ENCODE measurements at regions not wholly inside any gene's neighbourhood (a gene's known extent, or its start where the extent isn't known, plus 50 kb on each side); places are given as distances from the start of the nearest gene placed in this dataset.
"Not testable (repeated sequence)": the region's sequence is repeated elsewhere in the genome, so short reads cannot be mapped to it uniquely, and the experiment has no call there.

DNA sequence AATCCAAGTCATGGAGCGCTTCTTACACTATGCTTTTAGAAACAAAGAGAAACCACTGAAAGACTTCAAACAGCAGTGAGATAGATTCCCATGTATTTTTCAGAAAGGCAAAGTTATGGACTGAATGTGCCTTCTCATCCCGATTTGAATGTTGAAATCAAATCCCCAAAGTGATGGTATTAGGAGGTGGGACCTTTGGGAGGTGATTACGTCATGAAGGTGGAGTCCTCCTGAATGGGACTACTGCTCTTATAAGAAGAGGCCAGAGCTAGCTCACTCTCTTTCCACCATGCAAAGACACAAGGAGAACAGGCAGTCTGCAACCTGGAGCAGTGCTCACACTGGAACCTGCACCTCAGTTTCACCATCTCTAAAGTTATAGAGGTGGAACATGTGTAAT is 1279.8 kb downstream of the GATA3 start:
- no peak for DNase-seq (ENCODE audit: low read depth in 2 of 2)

DNA sequence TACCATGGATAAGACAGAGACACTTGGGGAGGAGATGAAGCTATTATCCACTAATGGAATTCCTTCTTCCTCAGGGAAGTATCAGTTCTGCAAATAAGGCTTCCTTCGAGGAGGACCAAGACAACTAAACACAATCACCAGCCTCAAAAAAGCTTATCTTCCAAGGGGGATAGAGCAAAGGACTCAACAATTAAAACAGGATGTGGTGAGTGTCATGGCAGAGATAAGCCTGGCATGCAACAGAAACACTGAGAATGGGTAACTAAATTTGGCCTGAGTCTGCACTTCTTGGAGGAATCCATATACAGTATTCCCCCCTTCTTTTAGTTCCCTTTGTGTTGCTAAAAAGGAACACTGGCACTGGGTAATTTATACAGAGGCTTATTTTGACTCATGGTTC is 1285.2 kb downstream of the GATA3 start:
- DNase-seq (ENCODE audit: low read depth in 2 of 2), result no peak

DNA sequence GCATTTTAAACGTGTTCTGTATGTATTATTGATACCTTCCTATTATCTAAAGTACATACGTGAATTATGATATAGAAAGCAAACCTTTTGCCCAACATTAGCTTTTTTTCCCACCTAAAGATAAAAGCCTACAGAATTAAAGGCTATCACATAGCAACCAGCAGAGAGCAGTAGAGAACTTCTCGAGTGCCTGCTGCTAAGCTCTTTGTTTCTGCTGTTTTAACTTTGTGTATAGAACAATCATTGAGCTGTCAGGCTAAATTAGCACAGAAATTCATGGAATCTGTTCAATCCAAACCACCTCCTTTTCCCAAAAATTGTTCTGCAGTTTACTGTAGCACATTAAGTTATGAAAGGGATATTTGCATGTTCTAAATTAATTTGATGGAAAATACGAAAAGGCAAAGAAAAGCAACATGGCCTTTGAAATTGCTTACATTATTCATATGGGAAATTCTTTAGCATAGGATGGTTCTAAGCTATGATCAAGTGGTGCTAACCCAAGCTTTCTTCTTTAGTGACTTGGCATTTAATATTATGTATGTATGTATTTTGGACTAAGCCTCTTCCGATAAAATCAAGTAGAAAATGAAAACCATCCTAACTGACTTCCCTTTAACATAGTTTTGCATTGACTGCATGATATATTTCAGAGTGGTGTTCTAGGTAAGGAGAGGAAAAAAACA is 1288.5 kb downstream of the GATA3 start:
- DNase-seq (ENCODE audit: low read depth in 2 of 2), result no peak

- not testable (repeated sequence) for DNase-seq (ENCODE audit: low read depth in 2 of 2)
Observed at GRCh38 chr10:9347933-9348332, 1293.4 kb downstream of the GATA3 start.

GRCh38 chr10:9357471-9357870 is 1303.0 kb downstream of the GATA3 start:
- DNase-seq (ENCODE audit: low read depth in 2 of 2), result no peak

DNA sequence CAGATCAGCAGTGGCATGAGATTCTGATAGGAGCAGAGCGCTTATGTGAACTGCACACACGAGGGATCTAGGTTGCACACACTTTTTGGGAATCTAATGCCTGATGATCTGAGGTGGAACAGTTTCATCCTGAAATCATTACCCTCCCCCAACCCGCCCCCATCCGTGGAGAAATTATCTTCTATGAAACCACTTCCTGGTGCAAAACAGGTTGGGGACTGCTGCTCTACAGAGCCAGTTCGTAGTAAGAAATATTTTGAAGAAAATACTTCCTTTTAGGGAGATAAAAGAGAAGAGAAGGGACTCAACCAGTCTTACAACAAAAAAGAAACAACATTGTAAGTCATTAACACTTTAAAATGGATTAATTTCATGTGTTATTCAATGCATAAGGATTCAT is 1308.2 kb downstream of the GATA3 start:
- no peak for DNase-seq (ENCODE audit: low read depth in 2 of 2)

- DNase-seq (ENCODE audit: low read depth in 2 of 2), result no peak
Observed at GRCh38 chr10:9379183-9379582, 1324.7 kb downstream of the GATA3 start.

- no peak for DNase-seq (ENCODE audit: low read depth in 2 of 2)
Observed at GRCh38 chr10:9381733-9382532, 1327.4 kb downstream of the GATA3 start.

DNA sequence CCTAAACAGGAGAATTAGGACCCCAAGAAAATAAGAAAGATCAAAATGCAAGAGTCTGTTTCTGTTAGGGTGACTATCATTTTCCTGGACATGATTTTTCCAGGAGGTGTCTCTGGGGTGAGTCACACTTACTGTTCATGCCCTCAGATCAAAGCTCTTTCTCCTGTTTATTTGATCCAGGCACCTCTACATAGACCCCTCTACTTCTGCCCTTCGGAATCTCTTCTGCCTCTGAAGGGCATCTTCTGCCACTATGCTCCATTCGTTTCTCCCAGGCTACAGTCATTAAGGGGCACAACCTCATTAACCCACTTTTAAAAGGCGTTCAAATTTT is 1328.0 kb downstream of the GATA3 start:
- DNase-seq (ENCODE audit: low read depth in 2 of 2), result no peak

DNA sequence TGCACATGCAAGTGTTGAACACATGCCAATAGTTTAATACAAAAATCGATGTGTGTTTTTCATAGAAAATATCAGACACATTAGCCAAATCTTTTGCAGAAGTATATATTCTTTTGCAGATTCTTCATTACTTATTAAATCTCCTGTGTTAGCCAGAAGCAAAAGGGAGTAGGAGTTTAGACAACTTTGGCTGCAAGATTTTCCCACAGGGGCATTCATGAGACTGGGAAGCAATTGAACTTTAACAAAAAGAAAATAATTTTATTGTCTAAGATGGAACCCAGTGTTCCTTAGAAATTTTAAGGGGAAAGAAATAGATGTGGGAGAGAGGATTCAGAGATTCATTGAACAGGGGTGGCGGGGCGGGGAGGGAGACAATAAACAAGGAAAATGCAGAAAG is 1336.0 kb downstream of the GATA3 start:
- DNase-seq (ENCODE audit: low read depth in 2 of 2), result no peak

- DNase-seq (ENCODE audit: low read depth in 2 of 2), result no peak
Observed at GRCh38 chr10:9399275-9399983, 1344.9 kb downstream of the GATA3 start.

- not testable (repeated sequence) for DNase-seq (ENCODE audit: low read depth in 2 of 2)
Observed at GRCh38 chr10:9402067-9402466, 1347.6 kb downstream of the GATA3 start.

GRCh38 chr10:9402507-9403195 is 1348.2 kb downstream of the GATA3 start:
- not testable (repeated sequence) for DNase-seq (ENCODE audit: low read depth in 2 of 2)

- DNase-seq (ENCODE audit: low read depth in 2 of 2), result not testable (repeated sequence)
Observed at GRCh38 chr10:9407201-9407600, 1352.7 kb downstream of the GATA3 start.

DNA sequence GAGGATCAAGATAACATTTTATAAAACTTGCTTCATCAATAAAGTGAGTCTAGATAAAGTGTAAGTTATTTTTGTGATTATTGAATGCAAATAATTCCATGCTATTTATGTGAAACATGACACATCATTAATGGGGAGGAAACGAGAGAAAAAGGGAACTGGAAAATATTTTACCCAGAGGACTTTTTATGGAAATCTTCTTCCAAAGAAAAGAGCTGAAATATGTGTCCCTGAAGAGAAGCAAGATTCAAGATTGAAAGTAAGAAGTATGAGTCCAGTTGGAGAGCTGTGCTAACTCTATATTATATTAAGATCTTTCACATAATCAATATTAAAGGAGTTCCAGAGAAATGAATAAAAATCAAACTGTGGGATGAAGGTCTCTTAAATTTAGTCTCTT is 1361.8 kb downstream of the GATA3 start:
- DNase-seq (ENCODE audit: low read depth in 2 of 2), result no peak

- DNase-seq (ENCODE audit: low read depth in 2 of 2), result no peak
Observed at GRCh38 chr10:9419757-9420156, 1365.3 kb downstream of the GATA3 start.

GRCh38 chr10:9427209-9427608 is 1372.7 kb downstream of the GATA3 start:
- DNase-seq (ENCODE audit: low read depth in 2 of 2), result no peak

DNA sequence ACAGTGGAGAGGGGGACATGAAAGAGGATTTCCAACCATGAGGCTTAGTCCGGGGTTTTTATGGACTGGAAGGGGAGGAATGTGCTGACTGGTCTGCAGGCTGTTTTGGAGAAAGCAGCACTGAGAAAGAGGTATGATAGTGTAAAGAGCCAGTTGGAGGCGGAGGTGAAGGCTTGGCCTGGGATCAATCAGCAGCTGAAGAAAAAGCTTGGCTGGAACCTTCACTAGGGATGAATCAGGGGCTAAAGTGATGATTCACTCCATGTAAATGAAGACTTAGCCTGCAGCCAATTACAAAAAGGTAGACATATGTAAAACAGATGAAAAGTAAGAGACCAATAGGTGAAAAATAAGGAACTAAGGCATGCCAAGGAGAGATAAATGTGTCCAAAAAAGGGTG is 1382.6 kb downstream of the GATA3 start:
- DNase-seq (ENCODE audit: low read depth in 2 of 2), result no peak

DNA sequence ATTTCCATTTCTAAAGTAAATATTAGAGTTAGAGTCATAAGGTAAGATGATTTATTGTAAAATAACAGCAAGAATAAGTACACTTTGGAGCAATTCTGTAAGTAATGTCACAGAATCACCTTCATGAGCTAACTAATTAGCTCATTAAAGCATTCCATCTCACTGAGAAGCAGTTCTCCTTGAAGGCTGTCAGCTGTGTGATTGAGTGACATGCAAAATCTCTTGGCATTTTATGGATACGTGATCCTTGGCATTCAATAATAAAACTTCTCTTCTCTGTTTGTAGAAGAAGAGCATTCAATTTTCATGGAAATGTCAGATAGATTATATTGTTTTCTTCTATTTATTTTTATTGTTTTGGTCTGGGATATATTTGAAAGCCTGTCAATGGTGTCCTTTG is 1389.3 kb downstream of the GATA3 start:
- no peak for DNase-seq (ENCODE audit: low read depth in 2 of 2)

DNA sequence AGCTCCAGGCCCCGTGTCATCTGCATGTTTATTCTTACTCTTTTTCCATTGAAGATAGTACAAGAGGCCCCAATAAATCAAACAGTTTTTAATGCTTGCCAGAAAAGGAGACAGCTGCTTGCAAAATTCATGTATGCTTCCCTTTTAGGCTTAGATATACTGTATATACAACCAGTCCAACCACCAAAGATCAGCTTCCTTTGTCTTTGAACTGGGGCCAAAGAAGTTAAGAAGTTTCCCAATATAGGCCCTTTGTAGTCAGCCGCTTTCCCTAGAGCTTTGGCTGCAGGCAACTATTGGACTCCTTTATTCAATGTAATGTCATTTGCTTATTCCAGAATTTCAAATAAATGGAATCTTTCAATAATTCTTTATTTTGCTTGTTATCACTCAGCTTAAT is 1395.0 kb downstream of the GATA3 start:
- DNase-seq (ENCODE audit: low read depth in 2 of 2), result no peak

DNA sequence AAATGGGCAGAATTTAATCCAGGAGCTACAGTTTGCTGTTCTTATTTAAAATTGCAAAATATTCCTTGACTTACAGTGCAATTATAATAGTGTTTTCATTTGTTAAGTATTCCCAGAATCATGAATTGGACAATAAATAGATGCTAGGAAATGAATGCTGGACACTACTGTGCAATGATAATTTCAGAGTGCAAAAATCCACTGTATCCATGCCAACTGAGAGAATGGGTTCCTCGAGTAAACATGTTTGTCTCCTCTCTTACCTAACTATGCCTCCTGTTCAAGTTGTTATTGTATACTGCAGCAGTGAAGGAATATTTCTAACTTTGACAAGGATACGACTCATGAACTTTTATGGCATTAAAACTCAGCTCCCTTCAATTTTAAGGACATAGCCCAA is 1396.3 kb downstream of the GATA3 start:
- no peak for DNase-seq (ENCODE audit: low read depth in 2 of 2)

DNA sequence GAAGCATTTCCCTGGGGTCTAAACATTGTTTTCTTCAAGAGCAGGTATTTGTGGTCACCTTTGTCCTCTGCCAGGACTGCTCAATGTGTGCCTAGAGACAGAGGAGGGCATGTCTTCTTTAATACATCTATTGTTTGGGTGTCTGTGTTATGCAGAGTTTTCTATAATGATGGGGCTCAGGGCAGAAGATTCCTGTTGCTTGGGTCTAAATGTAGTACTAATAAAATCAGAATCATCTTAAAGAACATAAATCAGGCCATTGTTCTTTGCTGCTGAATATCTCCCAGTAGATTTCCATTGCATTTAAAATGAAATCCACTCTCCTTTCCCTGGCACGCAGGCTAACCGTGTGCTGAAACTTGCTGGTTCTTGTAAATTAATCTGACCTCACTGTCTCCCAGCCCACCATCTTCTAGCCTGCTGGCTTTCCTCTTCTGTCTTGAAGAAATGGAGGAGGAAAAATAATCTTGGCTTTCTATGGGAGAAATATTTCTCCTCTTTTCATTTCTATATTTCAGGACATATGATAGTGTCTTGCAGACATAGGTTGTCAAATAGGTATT is 1396.8 kb downstream of the GATA3 start:
- DNase-seq (ENCODE audit: low read depth in 2 of 2), result no peak
